Astrocyte (in vitro differentiated cells and primary cell): ENCODE measurements at regions not wholly inside any gene's neighbourhood (a gene's known extent, or its start where the extent isn't known, plus 50 kb on each side); places are given as distances from the start of the nearest gene placed in this dataset.

ENCODE experiments used
- DNase-seq: peaks from one replicate; pipeline ENCODE4 v3.0.0-alpha.2; 2010; ENCODE audit warnings: low read depth
- FAIRE-seq: peaks from 2 replicates; lab custom pipeline; 2011; peaks lifted over from hg19 to GRCh38; lab: Jason Lieb, UNC
- H2AFZ ChIP-seq: 2 replicates; pipeline ENCODE4 v1.6.0; 2012; ENCODE audit warnings: low read depth, low read length, inconsistent platforms
- H3K27ac ChIP-seq: 2 replicates; pipeline ENCODE4 v1.5.1; 2011; ENCODE audit warnings: low read depth, low read length, inconsistent platforms
- H3K27me3 ChIP-seq: 2 replicates; pipeline ENCODE4 v1.6.0; 2011; ENCODE audit warnings: low read length, inconsistent platforms; ENCODE audit not compliant: insufficient read depth
- H3K36me3 ChIP-seq: 2 replicates; pipeline ENCODE4 v1.5.1; 2011; ENCODE audit warnings: low read length, inconsistent platforms; ENCODE audit not compliant: insufficient read depth
- H3K4me1 ChIP-seq: 2 replicates; pipeline ENCODE4 v1.5.1; 2011; ENCODE audit warnings: low read length, inconsistent platforms; ENCODE audit not compliant: insufficient read depth
- H3K4me2 ChIP-seq: 2 replicates; pipeline ENCODE4 v1.6.0; 2012; ENCODE audit warnings: low read length, inconsistent platforms
- H3K4me3 ChIP-seq: 2 replicates; pipeline ENCODE4 v1.5.1; 2011; ENCODE audit warnings: low read depth, mild to moderate bottlenecking, low read length, inconsistent platforms; ENCODE audit not compliant: insufficient read depth
- H3K79me2 ChIP-seq: 2 replicates; pipeline ENCODE4 v1.6.0; 2012; ENCODE audit warnings: mild to moderate bottlenecking, low read length, inconsistent platforms; ENCODE audit not compliant: insufficient read depth
- H3K9ac ChIP-seq: 2 replicates; pipeline ENCODE4 v1.6.0; 2012; ENCODE audit warnings: mild to moderate bottlenecking, low read length, inconsistent platforms
- H3K9me3 ChIP-seq: 2 replicates; pipeline ENCODE4 v1.5.1; 2012; ENCODE audit warnings: low read depth, mild to moderate bottlenecking, low read length, inconsistent platforms; ENCODE audit not compliant: insufficient read depth
- H4K20me1 ChIP-seq: 2 replicates; pipeline ENCODE4 v1.6.0; 2012; ENCODE audit warnings: low read length, inconsistent platforms; ENCODE audit not compliant: insufficient read depth
- H3K27ac Mint-ChIP-seq: one replicate; pipeline ENCODE4 v1.8.0; 2021; ENCODE audit warnings: mild to moderate bottlenecking, mixed read lengths; ENCODE audit not compliant: unreplicated experiment
- H3K27me3 Mint-ChIP-seq: one replicate; pipeline ENCODE4 v1.8.0; 2021; ENCODE audit warnings: low read depth, mixed read lengths; ENCODE audit not compliant: unreplicated experiment
- H3K36me3 Mint-ChIP-seq: one replicate; pipeline ENCODE4 v1.8.0; 2021; ENCODE audit warnings: low read depth, mixed read lengths; ENCODE audit not compliant: unreplicated experiment
- H3K4me1 Mint-ChIP-seq: one replicate; pipeline ENCODE4 v1.8.0; 2021; ENCODE audit warnings: low read depth, mixed read lengths; ENCODE audit not compliant: unreplicated experiment
- H3K4me3 Mint-ChIP-seq: one replicate; pipeline ENCODE4 v1.8.0; 2021; ENCODE audit warnings: mild to moderate bottlenecking, moderate library complexity, mixed read lengths; ENCODE audit not compliant: unreplicated experiment
- H3K9me3 Mint-ChIP-seq: one replicate; pipeline ENCODE4 v1.8.0; 2021; ENCODE audit warnings: mild to moderate bottlenecking, mixed read lengths; ENCODE audit not compliant: unreplicated experiment
- EZH2 ChIP-seq: IDR thresholded peaks from 2 replicates; pipeline ENCODE4 v1.6.1; 2012; ENCODE audit warnings: mild to moderate bottlenecking, low read length, inconsistent platforms; ENCODE audit not compliant: insufficient read depth
- TF ChIP-seq, protein P1 (sequence below): IDR thresholded peaks from 2 replicates; pipeline ENCODE4 v1.5.1; 2011; ENCODE audit warnings: low read depth, mild to moderate bottlenecking, inconsistent platforms, low read length, moderate library complexity; ENCODE audit not compliant: insufficient read depth

DNA sequence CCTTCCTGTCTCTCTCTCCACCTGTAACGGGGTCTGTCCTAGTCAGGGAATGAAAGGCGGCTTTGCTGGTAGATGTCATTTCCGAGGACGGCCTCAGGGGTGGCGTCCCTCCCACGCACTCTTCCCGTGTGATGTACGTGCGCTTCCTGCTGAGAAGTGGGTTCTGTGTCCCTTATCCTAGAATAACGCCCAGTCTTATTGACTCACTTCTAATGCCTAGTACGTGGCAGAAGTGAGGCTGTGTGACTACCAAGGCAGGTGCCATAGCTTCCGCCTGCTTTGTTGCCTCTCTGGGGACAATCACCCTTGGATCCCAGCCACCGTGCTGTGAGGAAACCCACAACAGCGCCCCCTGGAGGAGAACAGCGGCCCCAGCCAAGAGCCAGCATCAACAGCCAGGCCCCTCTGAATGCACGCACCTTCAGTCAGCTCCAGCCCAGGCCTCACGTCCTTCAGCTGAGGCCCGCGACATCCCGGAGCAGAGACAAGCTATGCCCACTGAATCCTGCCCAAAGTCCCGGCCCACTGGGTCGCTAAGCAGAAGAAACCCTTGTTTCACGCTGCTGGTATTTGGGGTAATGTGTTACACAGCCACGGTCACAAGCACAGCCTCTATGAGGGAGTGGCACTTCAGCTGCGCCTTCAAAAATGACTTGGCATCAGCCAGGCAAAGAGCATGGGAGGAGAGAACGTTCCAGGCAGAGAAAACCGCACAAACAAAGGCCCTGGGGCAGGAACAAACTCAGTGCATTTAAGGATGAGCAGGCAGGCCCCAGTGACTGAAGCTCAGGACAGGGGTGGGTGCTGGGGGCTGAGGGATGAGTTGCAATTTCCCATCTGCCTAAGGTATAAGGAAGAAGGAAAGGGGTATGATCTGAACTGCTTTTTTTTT, 224.2 kb downstream of the NFATC2 start:
- H3K4me3 Mint-ChIP-seq = no peak overlapping the region
- Histone ChIP-seq H3K4me2 (no peak overlapping the region), H4K20me1 (no peaks in the 10 kb centered on the region), H3K27ac (no peak overlapping the region), H3K27me3 (no peaks in the 10 kb centered on the region), H2AFZ (peak overlapping the region; percentile 12), H3K9ac (no peak overlapping the region), H3K9me3 (peaks cover 5% of the 10 kb centered on the region), H3K4me1 (peaks cover 18% of the 10 kb centered on the region), H3K79me2 (no peaks in the 10 kb centered on the region), H3K36me3 (no peaks in the 10 kb centered on the region), H3K4me3 (no peak overlapping the region)
- TF ChIP-seq, protein P1, sequence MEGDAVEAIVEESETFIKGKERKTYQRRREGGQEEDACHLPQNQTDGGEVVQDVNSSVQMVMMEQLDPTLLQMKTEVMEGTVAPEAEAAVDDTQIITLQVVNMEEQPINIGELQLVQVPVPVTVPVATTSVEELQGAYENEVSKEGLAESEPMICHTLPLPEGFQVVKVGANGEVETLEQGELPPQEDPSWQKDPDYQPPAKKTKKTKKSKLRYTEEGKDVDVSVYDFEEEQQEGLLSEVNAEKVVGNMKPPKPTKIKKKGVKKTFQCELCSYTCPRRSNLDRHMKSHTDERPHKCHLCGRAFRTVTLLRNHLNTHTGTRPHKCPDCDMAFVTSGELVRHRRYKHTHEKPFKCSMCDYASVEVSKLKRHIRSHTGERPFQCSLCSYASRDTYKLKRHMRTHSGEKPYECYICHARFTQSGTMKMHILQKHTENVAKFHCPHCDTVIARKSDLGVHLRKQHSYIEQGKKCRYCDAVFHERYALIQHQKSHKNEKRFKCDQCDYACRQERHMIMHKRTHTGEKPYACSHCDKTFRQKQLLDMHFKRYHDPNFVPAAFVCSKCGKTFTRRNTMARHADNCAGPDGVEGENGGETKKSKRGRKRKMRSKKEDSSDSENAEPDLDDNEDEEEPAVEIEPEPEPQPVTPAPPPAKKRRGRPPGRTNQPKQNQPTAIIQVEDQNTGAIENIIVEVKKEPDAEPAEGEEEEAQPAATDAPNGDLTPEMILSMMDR = peak; percentile 49
- no peak for TF ChIP-seq EZH2
- peaks cover 37% of the 10 kb centered on the region for H3K4me1 Mint-ChIP-seq
- H3K27me3 Mint-ChIP-seq = peaks cover 2% of the 10 kb centered on the region
- peak overlapping the region; percentile 89 for H3K27ac Mint-ChIP-seq
- FAIRE-seq (no peak), DNase-seq (no peak)
- peaks cover 15% of the 10 kb centered on the region for H3K9me3 Mint-ChIP-seq
- no peaks in the 10 kb centered on the region for H3K36me3 Mint-ChIP-seq

- DNase-seq (no peak), FAIRE-seq (no peak)
- Mint-ChIP-seq H3K9me3 (peaks cover 19% of the 10 kb centered on the region), H3K36me3 (no peaks in the 10 kb centered on the region), H3K4me1 (peaks cover 41% of the 10 kb centered on the region), H3K27ac (no peak overlapping the region), H3K27me3 (peaks cover 2% of the 10 kb centered on the region), H3K4me3 (no peak overlapping the region)
- no peak overlapping the region for H3K4me3 ChIP-seq
- H3K4me1 ChIP-seq = peaks cover 8% of the 10 kb centered on the region
- TF ChIP-seq EZH2 = no peak
- TF ChIP-seq, protein P1 = no peak
- H2AFZ ChIP-seq = no peak overlapping the region
- H3K27me3 ChIP-seq = no peaks in the 10 kb centered on the region
- H3K27ac ChIP-seq = no peak overlapping the region
- H3K9ac ChIP-seq = no peak overlapping the region
- H3K9me3 ChIP-seq = peaks cover 5% of the 10 kb centered on the region
- H4K20me1 ChIP-seq = no peaks in the 10 kb centered on the region
- no peaks in the 10 kb centered on the region for H3K36me3 ChIP-seq
- no peaks in the 10 kb centered on the region for H3K79me2 ChIP-seq
- no peak overlapping the region for H3K4me2 ChIP-seq
Observed at GRCh38 chr20:51315390-51315789, 227.1 kb downstream of the NFATC2 start.

GRCh38 chr20:51313358-51313827, 229.1 kb downstream of the NFATC2 start:
- Histone ChIP-seq H3K27me3 (no peaks in the 10 kb centered on the region), H3K36me3 (no peaks in the 10 kb centered on the region), H3K9ac (no peak overlapping the region), H3K4me2 (no peak overlapping the region), H3K4me3 (no peak overlapping the region), H3K79me2 (no peaks in the 10 kb centered on the region), H2AFZ (no peak overlapping the region), H3K9me3 (peaks cover 5% of the 10 kb centered on the region), H3K4me1 (no peaks in the 10 kb centered on the region), H4K20me1 (no peaks in the 10 kb centered on the region), H3K27ac (no peak overlapping the region)
- peaks cover 38% of the 10 kb centered on the region for H3K4me1 Mint-ChIP-seq
- TF ChIP-seq EZH2 = no peak
- TF ChIP-seq, protein P1 = no peak
- H3K4me3 Mint-ChIP-seq = no peak overlapping the region
- peak; percentile 20 for DNase-seq
- H3K9me3 Mint-ChIP-seq = peaks cover 15% of the 10 kb centered on the region
- H3K27me3 Mint-ChIP-seq = peaks cover 2% of the 10 kb centered on the region
- H3K36me3 Mint-ChIP-seq = no peaks in the 10 kb centered on the region
- no peak for FAIRE-seq
- no peak overlapping the region for H3K27ac Mint-ChIP-seq
